HK-2 (cell line): ENCODE measurements at regions not wholly inside any gene's neighbourhood (a gene's known extent, or its start where the extent isn't known, plus 50 kb on each side); places are given as distances from the start of the nearest gene placed in this dataset.
"Not testable (repeated sequence)": the region's sequence is repeated elsewhere in the genome, so short reads cannot be mapped to it uniquely, and the experiment has no call there.

Experiments
- DNase-seq: peaks from one replicate; pipeline ENCODE4 v3.0.0-alpha.2; 2018; ENCODE audit not compliant: unreplicated experiment

GRCh38 chr7:17090751-17091150 is 207.7 kb upstream of the AHR start:
- DNase-seq = no peak

- no peak for DNase-seq
Measured at GRCh38 chr7:17093461-17093860, 205.0 kb upstream of the AHR start.

GRCh38 chr7:17094963-17095574 is 203.4 kb upstream of the AHR start:
- no peak for DNase-seq

- DNase-seq = no peak
Measured at GRCh38 chr7:17095931-17096330, 202.5 kb upstream of the AHR start.

- DNase-seq = no peak
Measured at GRCh38 chr7:17097668-17098297, 200.7 kb upstream of the AHR start.

GRCh38 chr7:17098515-17098914 is 199.9 kb upstream of the AHR start:
- DNase-seq = no peak

- no peak for DNase-seq
Measured at GRCh38 chr7:17099083-17099973, 199.1 kb upstream of the AHR start.

GRCh38 chr7:17099974-17100509 is 198.4 kb upstream of the AHR start:
- DNase-seq = not testable (repeated sequence)

- no peak for DNase-seq
Measured at GRCh38 chr7:17101207-17101696, 197.2 kb upstream of the AHR start.

- no peak for DNase-seq
Measured at GRCh38 chr7:17103170-17103569, 195.3 kb upstream of the AHR start.

GRCh38 chr7:17103984-17104383 is 194.5 kb upstream of the AHR start:
- no peak for DNase-seq

GRCh38 chr7:17104419-17104818 is 194.0 kb upstream of the AHR start:
- DNase-seq = no peak

- no peak for DNase-seq
Measured at GRCh38 chr7:17105701-17106100, 192.8 kb upstream of the AHR start.

GRCh38 chr7:17108049-17108584 is 190.3 kb upstream of the AHR start:
- no peak for DNase-seq

GRCh38 chr7:17109020-17109419 is 189.4 kb upstream of the AHR start:
- no peak for DNase-seq

GRCh38 chr7:17113770-17114169 is 184.7 kb upstream of the AHR start:
- not testable (repeated sequence) for DNase-seq

- no peak for DNase-seq
Measured at GRCh38 chr7:17118412-17118811, 180.0 kb upstream of the AHR start.

GRCh38 chr7:17120756-17121155 is 177.7 kb upstream of the AHR start:
- DNase-seq = no peak

- no peak for DNase-seq
Measured at GRCh38 chr7:17121671-17122070, 176.8 kb upstream of the AHR start.

GRCh38 chr7:17123020-17123419 is 175.4 kb upstream of the AHR start:
- no peak for DNase-seq

GRCh38 chr7:17126413-17127268 is 171.8 kb upstream of the AHR start:
- no peak for DNase-seq
